H1 (cell line): ENCODE measurements at regions not wholly inside any gene's neighbourhood (a gene's known extent, or its start where the extent isn't known, plus 50 kb on each side); places are given as distances from the start of the nearest gene placed in this dataset.

Experiments
- CTCF ChIA-PET: fragments of 300-600 bp; sonication (Branson Sonifier 250); formaldehyde crosslinking; loops from one replicate; lab custom pipeline; 2021; ENCODE audit not compliant: partially characterized antibody; lab: Charles Lee
- POLR2A ChIA-PET: fragments of 300-600 bp; sonication (Branson Sonifier 250); formaldehyde crosslinking; loops from one replicate; lab custom pipeline; 2021; ENCODE audit warnings: inconsistent platforms; ENCODE audit not compliant: partially characterized antibody; lab: Charles Lee
- DNase-seq, 2 experiments: peaks; one replicate each; pipeline versions ENCODE4 v3.0.0 to v3.0.0-alpha.2; 2010 to 2022; ENCODE audit warnings: low spot score in 2 of 2, low read depth in 1 of 2, mixed read lengths in 1 of 2
- FAIRE-seq: peaks from 2 replicates; lab custom pipeline; 2011; peaks lifted over from hg19 to GRCh38; lab: Jason Lieb, UNC
- H2AFZ ChIP-seq: 2 replicates; pipeline ENCODE4 v1.8.1; 2012; ENCODE audit warnings: low read length, inconsistent platforms
- H2AK5ac ChIP-seq: 2 replicates; pipeline ENCODE4 v1.6.1; 2013; ENCODE audit warnings: low read depth, low read length
- H2BK120ac ChIP-seq: replicated peaks from 2 replicates; pipeline ENCODE3; 2013; ENCODE audit warnings: low read depth, low read length, inconsistent platforms
- H2BK12ac ChIP-seq: 2 replicates; pipeline ENCODE4 v1.6.1; 2013; ENCODE audit warnings: low read depth, low read length
- H2BK15ac ChIP-seq: 2 replicates; pipeline ENCODE4 v1.6.1; 2013; ENCODE audit warnings: low read length
- H2BK20ac ChIP-seq: 2 replicates; pipeline ENCODE4 v1.6.1; 2013; ENCODE audit warnings: low read length
- H2BK5ac ChIP-seq: 2 replicates; pipeline ENCODE4 v1.6.1; 2013; ENCODE audit warnings: low read depth, low read length
- H3K14ac ChIP-seq: 2 replicates; pipeline ENCODE4 v1.6.1; 2013; ENCODE audit warnings: inconsistent platforms; ENCODE audit not compliant: insufficient read length
- H3K18ac ChIP-seq: 2 replicates; pipeline ENCODE4 v1.6.1; 2013; ENCODE audit warnings: low read length; ENCODE audit errors: extremely low read depth
- H3K23ac ChIP-seq: 2 replicates; pipeline ENCODE4 v1.6.1; 2013; ENCODE audit warnings: inconsistent platforms; ENCODE audit not compliant: insufficient read length
- H3K23me2 ChIP-seq: 2 replicates; pipeline ENCODE4 v1.6.1; 2013; ENCODE audit warnings: low read depth, low read length
- H3K27ac ChIP-seq: 2 replicates; pipeline ENCODE4 v1.6.1; 2011; ENCODE audit warnings: low read depth, low read length, inconsistent platforms
- H3K27me3 ChIP-seq, 4 experiments: replicated peaks in 1 of 4; 1 replicate in 1 of 4; 2 replicates in 3 of 4; pipeline versions ENCODE4 v1.6.1 to v1.8.1; 2011 to 2013; ENCODE audit warnings: low read length in 3 of 4, mild to moderate bottlenecking in 3 of 4, inconsistent platforms in 2 of 4, mixed read lengths in 2 of 4, moderate library complexity in 1 of 4; ENCODE audit not compliant: control insufficient read depth in 3 of 4, insufficient read depth in 3 of 4; ENCODE audit errors: extremely low read depth in 1 of 4
- H3K36me3 ChIP-seq, 4 experiments: 2 replicates each; pipeline versions ENCODE4 v1.6.1 to v1.8.1; 2011 to 2013; ENCODE audit warnings: mild to moderate bottlenecking in 4 of 4, low read length in 3 of 4, moderate library complexity in 2 of 4, control low read depth in 1 of 4, inconsistent platforms in 1 of 4; ENCODE audit not compliant: insufficient read depth in 4 of 4, control insufficient read depth in 2 of 4
- H3K4ac ChIP-seq: replicated peaks from 2 replicates; pipeline ENCODE3; 2013; ENCODE audit warnings: low read length, low read depth, mixed read lengths, inconsistent platforms; ENCODE audit not compliant: insufficient read length
- H3K4me1 ChIP-seq, 4 experiments: replicated peaks in 1 of 4; 1 replicate in 1 of 4; 2 replicates in 3 of 4; pipeline versions ENCODE4 v1.6.1 to v1.8.1; 2011 to 2013; ENCODE audit warnings: low read length in 3 of 4, inconsistent platforms in 2 of 4, mixed read lengths in 1 of 4; ENCODE audit not compliant: insufficient read depth in 4 of 4, control insufficient read depth in 3 of 4
- H3K4me2 ChIP-seq, 2 experiments: 2 replicates each; pipeline versions ENCODE4 v1.6.1 to v1.8.1; 2011 to 2013; ENCODE audit warnings: low read depth in 2 of 2, low read length in 2 of 2, control low read depth in 1 of 2, inconsistent platforms in 1 of 2, mild to moderate bottlenecking in 1 of 2; ENCODE audit not compliant: insufficient read depth in 1 of 2
- H3K4me3 ChIP-seq, 4 experiments: fragments of 200-600, 300-600 bp in 1 of 4; sonication (generic), shearing (Covaris generic), sonication (Bioruptor Twin) in 1 of 4; 2 replicates each; pipeline versions ENCODE4 v1.5.1 to v1.8.1; 2011 to 2016; ENCODE audit warnings: low read length in 4 of 4, low read depth in 3 of 4, control low read depth in 2 of 4, inconsistent platforms in 2 of 4, mild to moderate bottlenecking in 2 of 4, mixed read lengths in 1 of 4, moderate library complexity in 1 of 4; ENCODE audit not compliant: insufficient read depth in 2 of 4; ENCODE audit errors: extremely low read depth in 1 of 4
- H3K56ac ChIP-seq: replicated peaks from 2 replicates; pipeline ENCODE3; 2013; ENCODE audit warnings: low read depth, mild to moderate bottlenecking, mixed read lengths, low read length, inconsistent platforms; ENCODE audit not compliant: insufficient read length
- H3K79me1 ChIP-seq: 2 replicates; pipeline ENCODE4 v1.6.1; 2013; ENCODE audit warnings: low read depth, low read length, control low read depth
- H3K79me2 ChIP-seq, 2 experiments: 2 replicates each; pipeline versions ENCODE4 v1.6.1 to v1.8.1; 2012 to 2013; ENCODE audit warnings: low read length in 2 of 2, mild to moderate bottlenecking in 2 of 2, inconsistent platforms in 1 of 2; ENCODE audit not compliant: insufficient read depth in 2 of 2, control insufficient read depth in 1 of 2
- H3K9ac ChIP-seq, 4 experiments: replicated peaks in 1 of 4; 1 replicate in 1 of 4; 2 replicates in 3 of 4; pipeline versions ENCODE4 v1.6.1 to v1.8.1; 2011 to 2013; ENCODE audit warnings: low read depth in 3 of 4, low read length in 3 of 4, control low read depth in 2 of 4, mild to moderate bottlenecking in 2 of 4, moderate library complexity in 2 of 4, inconsistent platforms in 1 of 4; ENCODE audit errors: extremely low read depth in 1 of 4
- H3K9me3 ChIP-seq, 2 experiments: 2 replicates each; pipeline versions ENCODE4 v1.6.1 to v1.8.1; 2012 to 2013; ENCODE audit warnings: mild to moderate bottlenecking in 2 of 2, moderate library complexity in 2 of 2, control low read depth in 1 of 2, inconsistent platforms in 1 of 2, low read depth in 1 of 2, low read length in 1 of 2, mixed read lengths in 1 of 2; ENCODE audit not compliant: insufficient read depth in 2 of 2
- H4K20me1 ChIP-seq, 2 experiments: replicated peaks in 1 of 2; 2 replicates each; pipeline versions ENCODE3 to v1.8.1; 2011 to 2013; ENCODE audit warnings: inconsistent platforms in 2 of 2, low read length in 2 of 2, mild to moderate bottlenecking in 1 of 2; ENCODE audit not compliant: insufficient read depth in 2 of 2, control insufficient read depth in 1 of 2
- H4K5ac ChIP-seq: 2 replicates; pipeline ENCODE4 v1.6.1; 2013; ENCODE audit warnings: low read length, low read depth, mixed read lengths, inconsistent platforms; ENCODE audit not compliant: insufficient read length
- H4K8ac ChIP-seq: 2 replicates; pipeline ENCODE4 v1.8.0; 2013; ENCODE audit warnings: mild to moderate bottlenecking, moderate library complexity, low read length, inconsistent platforms; ENCODE audit not compliant: insufficient read depth; ENCODE audit errors: extremely low read depth
- H4K91ac ChIP-seq: replicated peaks from 2 replicates; pipeline ENCODE3; 2013; ENCODE audit warnings: low read length, mixed read lengths, inconsistent platforms; ENCODE audit not compliant: insufficient read length
- BCL11A ChIP-seq, 2 experiments: IDR thresholded peaks; one replicate each; pipeline ENCODE4 v1.6.1; 2011; ENCODE audit warnings: low read depth in 2 of 2, low read length in 2 of 2, mild to moderate bottlenecking in 2 of 2
- BRCA1 ChIP-seq: IDR thresholded peaks from 2 replicates; pipeline ENCODE4 v1.6.1; 2012; ENCODE audit warnings: low read depth, low read length, improper control_type of control experiment
- CBX8 ChIP-seq: fragments of 300-800, 300-1000 bp; sonication (generic); IDR thresholded peaks from 2 replicates; pipeline ENCODE4 v1.7.1; 2016; ENCODE audit warnings: low read depth, low read length, borderline replicate concordance
- CREB1 ChIP-seq: IDR thresholded peaks from 2 replicates; pipeline ENCODE4 v1.6.1; 2012; ENCODE audit warnings: inconsistent platforms
- EZH2 ChIP-seq: fragments of 200-600 bp; sonication (generic); IDR thresholded peaks from 2 replicates; pipeline ENCODE4 v1.7.1; 2012; ENCODE audit warnings: low read depth, mild to moderate bottlenecking, moderate library complexity, low read length, inconsistent platforms; ENCODE audit not compliant: severe bottlenecking
- FOSL1 ChIP-seq: IDR thresholded peaks from 2 replicates; pipeline ENCODE4 v1.6.1; 2011; ENCODE audit warnings: mild to moderate bottlenecking, low read depth, low read length, moderate library complexity; ENCODE audit not compliant: insufficient read depth
- HDAC2 ChIP-seq, 2 experiments: fragments of 300-600 bp in 1 of 2; sonication (generic) in 1 of 2; IDR thresholded peaks; 2 replicates each; pipeline ENCODE4 v1.6.1; 2011 to 2012; ENCODE audit warnings: low read depth in 2 of 2, low read length in 2 of 2, mild to moderate bottlenecking in 2 of 2, moderate library complexity in 2 of 2, borderline replicate concordance in 1 of 2, inconsistent platforms in 1 of 2
- KDM4A ChIP-seq: IDR thresholded peaks from one replicate; pipeline ENCODE4 v1.7.1; 2012; ENCODE audit warnings: low read depth, mild to moderate bottlenecking, moderate library complexity, low read length, inconsistent platforms; ENCODE audit not compliant: severe bottlenecking
- POLR2A ChIP-seq, 2 experiments: IDR thresholded peaks; 1 replicate in 1 of 2; 2 replicates in 1 of 2; pipeline ENCODE4 v1.6.1; 2011; ENCODE audit warnings: low read depth in 2 of 2, low read length in 2 of 2, mild to moderate bottlenecking in 2 of 2; ENCODE audit errors: control extremely low read depth in 1 of 2
- SP4 ChIP-seq: IDR thresholded peaks from 2 replicates; pipeline ENCODE4 v1.6.1; 2012; ENCODE audit warnings: low read length, inconsistent platforms
- SRF ChIP-seq: IDR thresholded peaks from 2 replicates; pipeline ENCODE4 v1.6.1; 2011; ENCODE audit warnings: mild to moderate bottlenecking, low read depth, low read length, moderate library complexity
- WGBS, 2 experiments: shearing (Covaris generic) in 1 of 2; methylation state at CpG; one replicate each; pipeline versions ENCODE4 v1.1.6 to v1.1.7; 2013 to 2015; ENCODE audit warnings: low lambda C conversion rate in 2 of 2, mixed read lengths in 2 of 2, inconsistent platforms in 1 of 2, low coverage in 1 of 2, missing lambda C conversion rate in 1 of 2; ENCODE audit not compliant: insufficient replicate concordance in 2 of 2, insufficient coverage in 1 of 2, insufficient read length in 1 of 2; ENCODE audit errors: extremely low coverage in 1 of 2, missing lambda C conversion rate in 1 of 2; 5-methylcytosine and 5-hydroxymethylcytosine counted together

DNA sequence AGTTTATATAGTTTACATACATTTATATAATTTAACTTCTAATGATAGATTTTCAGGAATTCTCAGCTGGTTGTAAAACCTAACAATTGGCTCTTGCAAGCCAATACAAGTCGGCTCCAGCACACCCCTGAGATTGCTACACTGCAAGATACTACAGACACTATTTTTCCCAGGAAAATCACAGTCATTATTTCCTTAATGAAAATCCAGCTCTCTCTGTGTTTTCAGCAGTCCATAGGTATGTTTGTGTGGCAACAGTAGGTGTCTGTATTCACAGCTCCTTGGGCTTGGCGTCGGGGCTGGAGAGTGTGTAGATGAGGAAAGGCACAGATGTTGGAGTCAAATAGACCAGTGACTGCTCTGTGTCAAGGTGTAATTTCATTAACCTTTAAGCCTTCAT is 78.7 kb upstream of the SPTBN1 start:
- TF ChIP-seq BRCA1 (no peak), SRF (no peak), FOSL1 (no peak), EZH2 (no peak), CBX8 (no peak), POLR2A (IDR thresholded peaks at IDR 0.05; ENCODE audit: control extremely low read depth in 1 of 2, low read depth in 2 of 2, low read length in 2 of 2) (no peak), BCL11A (IDR thresholded peaks at IDR 0.05; ENCODE audit: low read depth in 2 of 2, low read length in 2 of 2) (no peak), SP4 (no peak), CREB1 (no peak), HDAC2 (IDR thresholded peaks at IDR 0.05; ENCODE audit: borderline replicate concordance in 1 of 2, low read depth in 2 of 2, low read length in 2 of 2) (no peak), KDM4A (no peak)
- TF ChIP-seq, all 59 proteins: peak for 0
- Histone ChIP-seq H3K18ac (no peak overlapping the region), H3K79me1 (peaks cover 2% of the 10 kb centered on the region; the same call in 1 of the 2 replicates), H3K23ac (no peak overlapping the region), H3K4me1 (peaks cover 0 to 18% (median 2%) of the 10 kb centered on the region in 4 experiments; a peak in 3 of 7 replicates), H4K91ac (no peak overlapping the region), H3K14ac (no peak overlapping the region), H4K8ac (no peak overlapping the region), H2BK5ac (no peak overlapping the region), H3K9ac (no peak overlapping the region), H4K20me1 (no peaks in the 10 kb centered on the region), H3K27me3 (0 out of 7 replicates have a peak, but pooled peaks cover 0 to 3% (median 0%) of the 10 kb centered on the region in 4 experiments), H2AFZ (no peak overlapping the region), H3K36me3 (no peaks in the 10 kb centered on the region), H3K27ac (no peak overlapping the region), H2BK15ac (no peak overlapping the region), H2BK120ac (no peak overlapping the region), H2BK20ac (no peak overlapping the region), H4K5ac (no peak overlapping the region), H2AK5ac (no peak overlapping the region), H3K23me2 (no peaks in the 10 kb centered on the region), H2BK12ac (no peak overlapping the region), H3K9me3 (no peaks in the 10 kb centered on the region), H3K4me2 (no peak overlapping the region), H3K79me2 (no peaks in the 10 kb centered on the region), H3K4ac (no peak overlapping the region), H3K56ac (no peak overlapping the region), H3K4me3 (no peak overlapping the region)
- POLR2A ChIA-PET, result interaction anchor here (1.2 kb wide), 1 partner anchor 10 kb away, joined by 3 read pairs; no protein-coding TSS in a partner anchor
- FAIRE-seq, result no peak
- no peak for DNase-seq
- CTCF ChIA-PET, result interaction anchor here (0.8 to 1.7 kb wide), 2 partner anchors 30 to 52 kb away, joined by 3 to 5 read pairs; no protein-coding TSS in a partner anchor
- 88% methylated on average over 3 of the region's 3 CpGs; no CpG with 5 or more reads in 1 of the 2 experiments for WGBS, 2 experiments
